ENCODE measurements at regions not wholly inside any gene's neighbourhood (a gene's known extent, or its start where the extent isn't known, plus 50 kb on each side); places are given as distances from the start of the nearest gene placed in this dataset.

- H2AK5ac ChIP-seq (ENCODE audit: low read depth, low read length) = peak overlapping the region; percentile 45; the same call in 1 of the 2 replicates
- no peak overlapping the region for H3K9ac ChIP-seq (replicated peaks in 1 of 4; ENCODE audit: extremely low read depth in 1 of 4, low read depth in 3 of 4, low read length in 3 of 4)
- H3K4me2 ChIP-seq (ENCODE audit: insufficient read depth in 1 of 2, low read depth in 2 of 2, low read length in 2 of 2) = no peak overlapping the region
- H3K4me1 ChIP-seq (replicated peaks in 1 of 4; ENCODE audit: control insufficient read depth in 3 of 4, insufficient read depth in 4 of 4, low read length in 3 of 4) = no peaks in the 10 kb centered on the region
- H3K79me2 ChIP-seq (ENCODE audit: control insufficient read depth in 1 of 2, insufficient read depth in 2 of 2, low read length in 2 of 2) = no peaks in the 10 kb centered on the region
- H3K36me3 ChIP-seq (ENCODE audit: control insufficient read depth in 2 of 4, insufficient read depth in 4 of 4, low read length in 3 of 4) = no peaks in the 10 kb centered on the region; a peak in 1 of 8 replicates
- TF ChIP-seq MAX (IDR thresholded peaks at IDR 0.05) (no peak), CTBP2 (IDR thresholded peaks at IDR 0.05; ENCODE audit: borderline replicate concordance, insufficient read depth, insufficient read length, low read length) (no peak), SIX5 (IDR thresholded peaks at IDR 0.05; ENCODE audit: low read depth, low read length) (no peak), KDM5A (IDR thresholded peaks at IDR 0.05; ENCODE audit: low read length) (no peak), BACH1 (IDR thresholded peaks at IDR 0.05; ENCODE audit: low read length) (no peak), TCF12 (IDR thresholded peaks at IDR 0.05; ENCODE audit: low read depth, low read length) (no peak), SUZ12 (IDR thresholded peaks at IDR 0.05; ENCODE audit: low read length) (no peak), CTCF (IDR thresholded peaks at IDR 0.05; ENCODE audit: control extremely low read depth in 1 of 3, insufficient read depth in 1 of 3, low read depth in 1 of 3, low read length in 3 of 3) (no peak), BRCA1 (IDR thresholded peaks at IDR 0.05; ENCODE audit: low read depth, low read length) (no peak), CBX8 (IDR thresholded peaks at IDR 0.05; ENCODE audit: borderline replicate concordance, low read depth, low read length) (no peak), SIRT6 (IDR thresholded peaks at IDR 0.05; ENCODE audit: low read length) (no peak)
- TF ChIP-seq, protein P1, sequence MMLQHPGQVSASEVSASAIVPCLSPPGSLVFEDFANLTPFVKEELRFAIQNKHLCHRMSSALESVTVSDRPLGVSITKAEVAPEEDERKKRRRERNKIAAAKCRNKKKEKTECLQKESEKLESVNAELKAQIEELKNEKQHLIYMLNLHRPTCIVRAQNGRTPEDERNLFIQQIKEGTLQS (IDR thresholded peaks at IDR 0.05; ENCODE audit: insufficient read depth, low read depth, low read length) = no peak
- POLR2A ChIA-PET (ENCODE audit: partially characterized antibody) = no interaction called here
- CTCF ChIA-PET (ENCODE audit: partially characterized antibody) = no interaction called here
- no peaks in the 10 kb centered on the region for H3K79me1 ChIP-seq (ENCODE audit: low read depth, low read length)
- no peak overlapping the region for H2AFZ ChIP-seq (ENCODE audit: low read length)
- peak overlapping the region; percentile 17 for H3K56ac ChIP-seq (replicated peaks; ENCODE audit: insufficient read length, low read depth, low read length)
- no peak overlapping the region for H3K27ac ChIP-seq (ENCODE audit: low read depth, low read length)
- H2BK120ac ChIP-seq (replicated peaks; ENCODE audit: low read depth, low read length) = no peak overlapping the region
- no peak for DNase-seq (ENCODE audit: low read depth in 1 of 2, low spot score in 2 of 2)
- H3K4ac ChIP-seq (replicated peaks; ENCODE audit: insufficient read length, low read depth, low read length) = no peak overlapping the region
- 94% methylated on average over 4 of the region's 4 CpGs; no CpG with 5 or more reads in 1 of the 2 experiments for WGBS, 2 experiments (ENCODE audit: extremely low coverage in 1 of 2, insufficient coverage in 1 of 2, insufficient read length in 1 of 2, insufficient replicate concordance in 2 of 2, low coverage in 1 of 2, low lambda C conversion rate in 2 of 2, missing lambda C conversion rate in 1 of 2)
- H3K4me3 ChIP-seq (ENCODE audit: extremely low read depth in 1 of 4, insufficient read depth in 2 of 4, low read depth in 3 of 4, low read length in 4 of 4) = no peak overlapping the region
- peaks cover 5% of the 10 kb centered on the region; the same call in 1 of the 2 replicates for H3K23me2 ChIP-seq (ENCODE audit: low read depth, low read length)
- H2BK12ac ChIP-seq (ENCODE audit: low read depth, low read length) = no peak overlapping the region; the same call in 1 of the 2 replicates
- H3K27me3 ChIP-seq (replicated peaks in 1 of 4; ENCODE audit: control insufficient read depth in 3 of 4, extremely low read depth in 1 of 4, insufficient read depth in 3 of 4, low read length in 3 of 4) = no peaks in the 10 kb centered on the region; a peak in 1 of 7 replicates
- no peak overlapping the region for H4K8ac ChIP-seq (ENCODE audit: extremely low read depth, insufficient read depth, low read length)
- H3K23ac ChIP-seq (ENCODE audit: insufficient read length) = no peak overlapping the region
- H3K14ac ChIP-seq (ENCODE audit: insufficient read length) = no peak overlapping the region
- H2BK15ac ChIP-seq (ENCODE audit: low read length) = no peak overlapping the region
- no peak overlapping the region for H4K5ac ChIP-seq (ENCODE audit: insufficient read length, low read depth, low read length)
- no peak for FAIRE-seq
- H4K20me1 ChIP-seq (replicated peaks in 1 of 2; ENCODE audit: control insufficient read depth in 1 of 2, insufficient read depth in 2 of 2, low read length in 2 of 2) = peaks cover 0 to 4% of the 10 kb centered on the region in 2 experiments
- peaks cover 0 to 7% of the 10 kb centered on the region in 2 experiments; a peak in 1 of 4 replicates for H3K9me3 ChIP-seq (ENCODE audit: insufficient read depth in 2 of 2, low read depth in 1 of 2, low read length in 1 of 2)
- no peak overlapping the region for H3K18ac ChIP-seq (ENCODE audit: extremely low read depth, low read length)
- H2BK5ac ChIP-seq (ENCODE audit: low read depth, low read length) = 0 out of 2 replicates have a peak overlapping the region, but pooled peaks have one; percentile 40
- H4K91ac ChIP-seq (replicated peaks; ENCODE audit: insufficient read length, low read length) = no peak overlapping the region
- H2BK20ac ChIP-seq (ENCODE audit: low read length) = no peak overlapping the region
Observed at GRCh38 chr16:73248316-73248715, 200.4 kb upstream of the ZFHX3 start.

Data from H1 (cell line).